HCT116 (cell line): ENCODE measurements at regions not wholly inside any gene's neighbourhood (a gene's known extent, or its start where the extent isn't known, plus 50 kb on each side); places are given as distances from the start of the nearest gene placed in this dataset.

Source experiments
- CTCF ChIP-seq, 3 experiments: fragments of 200-600 bp in 1 of 3; sonication (generic) in 1 of 3; IDR thresholded peaks in 2 of 3; conservative IDR thresholded peaks in 1 of 3; 2 replicates each; pipeline ENCODE4 v1.5.1; 2012 to 2017; ENCODE audit warnings: low read depth in 2 of 3, low read length in 2 of 3, antibody characterized with exemption in 1 of 3, borderline replicate concordance in 1 of 3, control low read depth in 1 of 3, mild to moderate bottlenecking in 1 of 3, mixed read lengths in 1 of 3, mixed run types in 1 of 3, moderate library complexity in 1 of 3; ENCODE audit not compliant: insufficient read depth in 1 of 3
- EZH2 ChIP-seq: fragments of 200-600 bp; sonication (generic); IDR thresholded peaks from 2 replicates; pipeline ENCODE4 v1.6.1; 2017; ENCODE audit warnings: antibody characterized with exemption, mixed run types
- EZH2phosphoT487 ChIP-seq: fragments of 200-600 bp; IDR thresholded peaks from 2 replicates; pipeline ENCODE4 v1.6.1; 2018; ENCODE audit warnings: antibody characterized with exemption, borderline replicate concordance
- POLR2A ChIP-seq: IDR thresholded peaks from 2 replicates; pipeline ENCODE4 v1.7.0; 2011; ENCODE audit warnings: borderline replicate concordance; ENCODE audit not compliant: insufficient read depth, insufficient read length; ENCODE audit errors: extremely low read depth
- YY1 ChIP-seq: IDR thresholded peaks from 2 replicates; pipeline ENCODE4 v1.6.1; 2011; ENCODE audit warnings: low read length, low read depth, moderate library complexity, mild to moderate bottlenecking; ENCODE audit not compliant: insufficient replicate concordance; ENCODE audit errors: extremely low read depth

- no peak for TF ChIP-seq EZH2
- TF ChIP-seq EZH2phosphoT487, result no peak
- TF ChIP-seq CTCF (IDR thresholded peaks at IDR 0.05 in 2 of 3, conservative IDR thresholded peaks at IDR 0.05 in 1 of 3; ENCODE audit: borderline replicate concordance in 1 of 3, insufficient read depth in 1 of 3, low read depth in 2 of 3, low read length in 2 of 3), result no peak
- TF ChIP-seq YY1, result no peak
- no peak for TF ChIP-seq POLR2A
These were observed 113.2 kb downstream of the MFAP3L start for GRCh38 chr4:169912996-169913395.
